DOHH2 (cell line): ENCODE measurements at regions not wholly inside any gene's neighbourhood (a gene's known extent, or its start where the extent isn't known, plus 50 kb on each side); places are given as distances from the start of the nearest gene placed in this dataset.

Experiments
- CTCF ChIP-seq: fragments of 200-600 bp; sonication (generic); IDR thresholded peaks from one replicate; pipeline ENCODE4 v1.5.1; 2014; ENCODE audit warnings: antibody characterized with exemption, mild to moderate bottlenecking, low read depth, low read length; ENCODE audit not compliant: poor library complexity, severe bottlenecking
- EZH2phosphoT487 ChIP-seq: fragments of 200-600 bp; sonication (generic); IDR thresholded peaks from 2 replicates; pipeline ENCODE4 v1.6.1; 2017; ENCODE audit warnings: borderline replicate concordance, mild to moderate bottlenecking, antibody characterized with exemption, low read length, moderate library complexity, mixed read lengths

GRCh38 chr2:10240161-10240681 lies 62.5 kb upstream of the HPCAL1 start:
- TF ChIP-seq CTCF (no peak), EZH2phosphoT487 (no peak)
